ENCODE measurements at regions not wholly inside any gene's neighbourhood (a gene's known extent, or its start where the extent isn't known, plus 50 kb on each side); places are given as distances from the start of the nearest gene placed in this dataset.

DNA sequence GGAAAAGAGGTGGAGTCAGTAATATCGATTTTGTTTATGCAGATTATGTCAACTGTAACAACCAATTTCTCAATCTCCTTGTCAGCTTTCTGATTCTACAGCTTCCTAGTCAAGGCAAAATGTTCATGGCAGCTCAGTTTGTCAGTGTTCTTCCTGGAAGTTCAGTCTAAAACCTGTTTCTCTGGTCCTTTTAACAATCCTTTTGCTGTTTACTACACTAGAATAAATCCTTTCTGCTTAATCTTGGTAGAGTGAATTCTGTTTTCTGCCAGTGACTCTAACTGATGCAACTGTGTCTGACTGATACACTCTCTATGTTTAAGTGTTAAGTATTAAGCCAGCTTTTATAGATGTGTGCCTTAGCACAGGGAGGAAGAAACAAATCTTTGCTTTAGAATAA is 516.9 kb upstream of the KLF12 start:
- Histone ChIP-seq H3K27ac (ENCODE audit: low read length) (no peak overlapping the region), H3K4me3 (ENCODE audit: low read length in 2 of 2) (no peak overlapping the region), H3K9ac (ENCODE audit: low read length in 2 of 2) (no peak overlapping the region), H3K4me1 (ENCODE audit: control insufficient read depth, insufficient read depth, low read length) (no peaks in the 10 kb centered on the region), H3K9me3 (ENCODE audit: control insufficient read depth in 2 of 2, low read length in 2 of 2) (no peaks in the 10 kb centered on the region), H3K36me3 (ENCODE audit: control insufficient read depth in 2 of 2, insufficient read depth in 2 of 2, low read length in 2 of 2) (no peaks in the 10 kb centered on the region), H3K27me3 (ENCODE audit: control insufficient read depth in 1 of 2, insufficient read depth in 2 of 2, low read length in 2 of 2) (no peaks in the 10 kb centered on the region)

- Histone ChIP-seq H3K27ac (ENCODE audit: low read length) (no peak overlapping the region), H3K4me1 (ENCODE audit: control insufficient read depth, insufficient read depth, low read length) (no peaks in the 10 kb centered on the region), H3K4me3 (ENCODE audit: low read length in 2 of 2) (no peak overlapping the region)
Measured at GRCh38 chr13:74647991-74648390, 513.8 kb upstream of the KLF12 start.

GRCh38 chr13:74647211-74647610 is 513.0 kb upstream of the KLF12 start:
- Histone ChIP-seq H3K36me3 (ENCODE audit: control insufficient read depth in 2 of 2, insufficient read depth in 2 of 2, low read length in 2 of 2) (no peaks in the 10 kb centered on the region), H3K4me1 (ENCODE audit: control insufficient read depth, insufficient read depth, low read length) (no peaks in the 10 kb centered on the region), H3K4me3 (ENCODE audit: low read length in 2 of 2) (no peak overlapping the region), H3K27ac (ENCODE audit: low read length) (no peak overlapping the region), H3K27me3 (ENCODE audit: control insufficient read depth in 1 of 2, insufficient read depth in 2 of 2, low read length in 2 of 2) (no peaks in the 10 kb centered on the region), H3K9me3 (ENCODE audit: control insufficient read depth in 2 of 2, low read length in 2 of 2) (no peaks in the 10 kb centered on the region), H3K9ac (ENCODE audit: low read length in 2 of 2) (no peak overlapping the region)

More at GRCh38 chr13:74647991-74648390, 513.8 kb upstream of the KLF12 start:
- Histone ChIP-seq H3K36me3 (ENCODE audit: control insufficient read depth in 2 of 2, insufficient read depth in 2 of 2, low read length in 2 of 2) (no peaks in the 10 kb centered on the region), H3K27me3 (ENCODE audit: control insufficient read depth in 1 of 2, insufficient read depth in 2 of 2, low read length in 2 of 2) (no peaks in the 10 kb centered on the region), H3K9me3 (ENCODE audit: control insufficient read depth in 2 of 2, low read length in 2 of 2) (no peaks in the 10 kb centered on the region), H3K9ac (ENCODE audit: low read length in 2 of 2) (no peak overlapping the region)

- Histone ChIP-seq H3K27me3 (ENCODE audit: control insufficient read depth in 1 of 2, insufficient read depth in 2 of 2, low read length in 2 of 2) (no peaks in the 10 kb centered on the region), H3K4me3 (ENCODE audit: low read length in 2 of 2) (no peak overlapping the region), H3K4me1 (ENCODE audit: control insufficient read depth, insufficient read depth, low read length) (no peaks in the 10 kb centered on the region), H3K9ac (ENCODE audit: low read length in 2 of 2) (no peak overlapping the region), H3K9me3 (ENCODE audit: control insufficient read depth in 2 of 2, low read length in 2 of 2) (no peaks in the 10 kb centered on the region), H3K27ac (ENCODE audit: low read length) (no peak overlapping the region), H3K36me3 (ENCODE audit: control insufficient read depth in 2 of 2, insufficient read depth in 2 of 2, low read length in 2 of 2) (no peaks in the 10 kb centered on the region)
Measured at GRCh38 chr13:74646091-74646490, 511.9 kb upstream of the KLF12 start.

DNA sequence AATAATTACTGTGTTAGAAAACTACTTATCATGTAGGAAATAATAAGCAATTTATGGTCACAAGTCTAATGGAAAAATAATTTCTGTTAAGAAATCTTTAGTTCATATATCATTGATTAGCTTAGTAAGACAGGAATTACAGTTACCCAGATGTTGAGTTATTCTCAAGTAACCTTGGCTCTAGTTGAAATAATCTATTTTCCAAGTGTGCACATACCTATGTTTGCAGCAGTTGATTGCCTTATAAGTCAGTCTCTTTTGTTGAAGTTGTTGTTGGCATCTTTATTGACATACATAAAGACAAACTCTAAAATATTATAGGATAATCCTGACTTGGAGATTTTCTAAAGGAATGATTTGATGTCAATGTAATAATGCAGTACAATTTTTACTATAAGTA is 511.4 kb upstream of the KLF12 start:
- Histone ChIP-seq H3K4me3 (ENCODE audit: low read length in 2 of 2) (no peak overlapping the region), H3K27ac (ENCODE audit: low read length) (no peak overlapping the region), H3K4me1 (ENCODE audit: control insufficient read depth, insufficient read depth, low read length) (no peaks in the 10 kb centered on the region), H3K9me3 (ENCODE audit: control insufficient read depth in 2 of 2, low read length in 2 of 2) (no peaks in the 10 kb centered on the region), H3K36me3 (ENCODE audit: control insufficient read depth in 2 of 2, insufficient read depth in 2 of 2, low read length in 2 of 2) (no peaks in the 10 kb centered on the region), H3K9ac (ENCODE audit: low read length in 2 of 2) (no peak overlapping the region), H3K27me3 (ENCODE audit: control insufficient read depth in 1 of 2, insufficient read depth in 2 of 2, low read length in 2 of 2) (no peaks in the 10 kb centered on the region)

- Histone ChIP-seq H3K27me3 (ENCODE audit: control insufficient read depth in 1 of 2, insufficient read depth in 2 of 2, low read length in 2 of 2) (no peaks in the 10 kb centered on the region), H3K36me3 (ENCODE audit: control insufficient read depth in 2 of 2, insufficient read depth in 2 of 2, low read length in 2 of 2) (no peaks in the 10 kb centered on the region), H3K9ac (ENCODE audit: low read length in 2 of 2) (no peak overlapping the region), H3K27ac (ENCODE audit: low read length) (no peak overlapping the region), H3K4me3 (ENCODE audit: low read length in 2 of 2) (no peak overlapping the region), H3K4me1 (ENCODE audit: control insufficient read depth, insufficient read depth, low read length) (no peaks in the 10 kb centered on the region), H3K9me3 (ENCODE audit: control insufficient read depth in 2 of 2, low read length in 2 of 2) (no peaks in the 10 kb centered on the region)
Measured at GRCh38 chr13:74644229-74644628, 510.0 kb upstream of the KLF12 start.

- Histone ChIP-seq H3K27ac (ENCODE audit: low read length) (no peak overlapping the region), H3K9me3 (ENCODE audit: control insufficient read depth in 2 of 2, low read length in 2 of 2) (no peaks in the 10 kb centered on the region), H3K36me3 (ENCODE audit: control insufficient read depth in 2 of 2, insufficient read depth in 2 of 2, low read length in 2 of 2) (no peaks in the 10 kb centered on the region), H3K27me3 (ENCODE audit: control insufficient read depth in 1 of 2, insufficient read depth in 2 of 2, low read length in 2 of 2) (no peaks in the 10 kb centered on the region), H3K4me3 (ENCODE audit: low read length in 2 of 2) (no peak overlapping the region), H3K4me1 (ENCODE audit: control insufficient read depth, insufficient read depth, low read length) (no peaks in the 10 kb centered on the region), H3K9ac (ENCODE audit: low read length in 2 of 2) (no peak overlapping the region)
Measured at GRCh38 chr13:74641586-74641985, 507.4 kb upstream of the KLF12 start.

GRCh38 chr13:74633734-74634133 is 499.5 kb upstream of the KLF12 start:
- Histone ChIP-seq H3K36me3 (ENCODE audit: control insufficient read depth in 2 of 2, insufficient read depth in 2 of 2, low read length in 2 of 2) (no peaks in the 10 kb centered on the region), H3K4me3 (ENCODE audit: low read length in 2 of 2) (no peak overlapping the region), H3K9me3 (ENCODE audit: control insufficient read depth in 2 of 2, low read length in 2 of 2) (peaks cover 0 to 3% of the 10 kb centered on the region in 2 donors), H3K27ac (ENCODE audit: low read length) (no peak overlapping the region), H3K27me3 (ENCODE audit: control insufficient read depth in 1 of 2, insufficient read depth in 2 of 2, low read length in 2 of 2) (no peaks in the 10 kb centered on the region), H3K9ac (ENCODE audit: low read length in 2 of 2) (no peak overlapping the region), H3K4me1 (ENCODE audit: control insufficient read depth, insufficient read depth, low read length) (no peaks in the 10 kb centered on the region)

GRCh38 chr13:74629985-74630384 is 495.8 kb upstream of the KLF12 start:
- no peak overlapping the region for H3K27ac ChIP-seq (ENCODE audit: low read length)
- H3K4me1 ChIP-seq (ENCODE audit: control insufficient read depth, insufficient read depth, low read length), result no peaks in the 10 kb centered on the region
- H3K4me3 ChIP-seq (ENCODE audit: low read length in 2 of 2), result no peak overlapping the region

DNA sequence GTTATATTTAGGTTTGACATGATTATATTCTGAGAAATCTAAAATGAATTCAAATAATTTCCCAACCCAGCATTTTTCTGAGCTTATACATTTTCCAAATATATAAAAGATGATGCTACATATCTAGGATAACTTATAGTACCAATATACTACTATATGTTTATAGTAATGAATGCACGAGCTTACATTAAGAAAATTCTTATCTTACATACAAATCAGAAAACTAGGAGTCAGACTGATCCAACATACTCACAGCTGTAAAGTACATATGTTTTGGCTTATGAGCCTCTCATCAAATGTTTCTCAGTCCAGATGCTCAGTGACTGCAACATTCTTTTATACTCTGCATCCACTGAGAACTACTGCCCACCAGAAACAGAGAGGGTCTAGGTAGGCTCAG is 491.3 kb upstream of the KLF12 start:
- Histone ChIP-seq H3K4me1 (ENCODE audit: control insufficient read depth, insufficient read depth, low read length) (no peaks in the 10 kb centered on the region), H3K27me3 (ENCODE audit: control insufficient read depth in 1 of 2, insufficient read depth in 2 of 2, low read length in 2 of 2) (no peaks in the 10 kb centered on the region), H3K9ac (ENCODE audit: low read length in 2 of 2) (no peak overlapping the region), H3K36me3 (ENCODE audit: control insufficient read depth in 2 of 2, insufficient read depth in 2 of 2, low read length in 2 of 2) (no peaks in the 10 kb centered on the region), H3K4me3 (ENCODE audit: low read length in 2 of 2) (no peak overlapping the region), H3K27ac (ENCODE audit: low read length) (no peak overlapping the region), H3K9me3 (ENCODE audit: control insufficient read depth in 2 of 2, low read length in 2 of 2) (peaks cover 0 to 3% of the 10 kb centered on the region in 2 donors)

More at GRCh38 chr13:74629985-74630384, 495.8 kb upstream of the KLF12 start:
- H3K9ac ChIP-seq (ENCODE audit: low read length in 2 of 2), result no peak overlapping the region
- H3K9me3 ChIP-seq (ENCODE audit: control insufficient read depth in 2 of 2, low read length in 2 of 2), result peaks cover 0 to 3% of the 10 kb centered on the region in 2 donors
- no peaks in the 10 kb centered on the region for H3K36me3 ChIP-seq (ENCODE audit: control insufficient read depth in 2 of 2, insufficient read depth in 2 of 2, low read length in 2 of 2)
- H3K27me3 ChIP-seq (ENCODE audit: control insufficient read depth in 1 of 2, insufficient read depth in 2 of 2, low read length in 2 of 2), result no peaks in the 10 kb centered on the region

- Histone ChIP-seq H3K27me3 (ENCODE audit: control insufficient read depth in 1 of 2, insufficient read depth in 2 of 2, low read length in 2 of 2) (no peaks in the 10 kb centered on the region), H3K4me1 (ENCODE audit: control insufficient read depth, insufficient read depth, low read length) (no peaks in the 10 kb centered on the region), H3K4me3 (ENCODE audit: low read length in 2 of 2) (no peak overlapping the region), H3K9ac (ENCODE audit: low read length in 2 of 2) (no peak overlapping the region), H3K9me3 (ENCODE audit: control insufficient read depth in 2 of 2, low read length in 2 of 2) (no peaks in the 10 kb centered on the region), H3K27ac (ENCODE audit: low read length) (no peak overlapping the region), H3K36me3 (ENCODE audit: control insufficient read depth in 2 of 2, insufficient read depth in 2 of 2, low read length in 2 of 2) (no peaks in the 10 kb centered on the region)
Measured at GRCh38 chr13:74623761-74624160, 489.6 kb upstream of the KLF12 start.

All from stomach smooth muscle (tissue), 2 donors.